ENCODE measurements at regions not wholly inside any gene's neighbourhood (a gene's known extent, or its start where the extent isn't known, plus 50 kb on each side); places are given as distances from the start of the nearest gene placed in this dataset.

GRCh38 chr7:113446391-113446790, 328.0 kb upstream of the SMIM30 start:
- DNase-seq, result no peak

GRCh38 chr7:113444261-113444660, 325.9 kb upstream of the SMIM30 start:
- DNase-seq, result no peak

GRCh38 chr7:113440173-113440572, 321.8 kb upstream of the SMIM30 start:
- DNase-seq, result no peak

- DNase-seq, result no peak
Observed at GRCh38 chr7:113431406-113431805, 313.1 kb upstream of the SMIM30 start.

GRCh38 chr7:113424185-113424817, 305.9 kb upstream of the SMIM30 start:
- no peak for DNase-seq

GRCh38 chr7:113421696-113422330, 303.5 kb upstream of the SMIM30 start:
- DNase-seq, result peak; percentile 87

GRCh38 chr7:113414401-113415035, 296.2 kb upstream of the SMIM30 start:
- DNase-seq, result no peak

GRCh38 chr7:113412410-113412809, 294.1 kb upstream of the SMIM30 start:
- no peak for DNase-seq

- no peak for DNase-seq
Observed at GRCh38 chr7:113410796-113411195, 292.4 kb upstream of the SMIM30 start.

- no peak for DNase-seq
Observed at GRCh38 chr7:113408999-113409398, 290.6 kb upstream of the SMIM30 start.

GRCh38 chr7:113405296-113406056, 287.1 kb upstream of the SMIM30 start:
- DNase-seq, result no peak

GRCh38 chr7:113404245-113404644, 285.9 kb upstream of the SMIM30 start:
- DNase-seq, result no peak

- DNase-seq, result no peak
Observed at GRCh38 chr7:113402482-113402881, 284.1 kb upstream of the SMIM30 start.

GRCh38 chr7:113402005-113402404, 283.7 kb upstream of the SMIM30 start:
- no peak for DNase-seq

GRCh38 chr7:113394856-113395255, 276.5 kb upstream of the SMIM30 start:
- DNase-seq, result no peak

- no peak for DNase-seq
Observed at GRCh38 chr7:113392841-113393540, 274.6 kb upstream of the SMIM30 start.

GRCh38 chr7:113392421-113392820, 274.1 kb upstream of the SMIM30 start:
- no peak for DNase-seq

GRCh38 chr7:113389112-113389646, 270.8 kb upstream of the SMIM30 start:
- DNase-seq, result no peak

GRCh38 chr7:113383638-113384037, 265.3 kb upstream of the SMIM30 start:
- DNase-seq, result no peak

GRCh38 chr7:113379746-113380145, 261.4 kb upstream of the SMIM30 start:
- DNase-seq, result no peak

GRCh38 chr7:113374955-113375354, 256.6 kb upstream of the SMIM30 start:
- no peak for DNase-seq

- DNase-seq, result no peak
Observed at GRCh38 chr7:113373863-113374262, 255.5 kb upstream of the SMIM30 start.

Measured in activated CD4-positive, alpha-beta T cell treated with anti-CD3 and anti-CD28 coated beads, Interleukin-2, amount 50 U/mL, for 16 hours (primary cell).